ENCODE measurements at regions not wholly inside any gene's neighbourhood (a gene's known extent, or its start where the extent isn't known, plus 50 kb on each side); places are given as distances from the start of the nearest gene placed in this dataset.

GRCh38 chr13:67986234-67986633 lies 756.1 kb upstream of the PCDH9 start:
- DNase-seq (ENCODE audit: low read depth) = no peak
- Histone ChIP-seq H3K27me3 (ENCODE audit: control insufficient read depth, insufficient read depth, low read length) (no peaks in the 10 kb centered on the region), H3K36me3 (ENCODE audit: control insufficient read depth, insufficient read depth, low read length) (no peaks in the 10 kb centered on the region), H3K4me3 (ENCODE audit: low read depth, low read length) (no peak overlapping the region)
- TF ChIP-seq CTCF (IDR thresholded peaks at IDR 0.05; ENCODE audit: insufficient read depth, low read length, poor library complexity, severe bottlenecking) = no peak

DNA sequence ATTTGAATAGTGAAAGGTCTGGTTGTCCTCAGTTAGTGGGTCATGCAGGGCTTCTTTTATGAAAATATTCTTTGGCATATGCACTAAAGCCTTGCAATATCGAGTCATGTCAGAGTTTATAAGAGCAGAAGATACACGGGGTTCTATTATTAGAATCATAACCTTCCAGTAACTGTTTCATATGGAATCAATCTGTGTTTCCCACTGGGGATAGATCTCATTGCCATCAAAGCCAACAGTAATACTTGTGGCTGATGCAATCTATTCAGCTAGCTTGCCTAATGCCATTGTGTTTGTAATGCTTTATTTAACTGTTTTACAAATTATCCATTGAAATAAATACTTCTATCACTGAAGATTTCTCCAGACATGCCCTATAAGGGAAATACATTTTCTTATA lies 746.9 kb upstream of the PCDH9 start:
- H3K27me3 ChIP-seq (ENCODE audit: control insufficient read depth, insufficient read depth, low read length) = no peaks in the 10 kb centered on the region
- TF ChIP-seq CTCF (IDR thresholded peaks at IDR 0.05; ENCODE audit: insufficient read depth, low read length, poor library complexity, severe bottlenecking) = no peak
- no peak overlapping the region for H3K4me3 ChIP-seq (ENCODE audit: low read depth, low read length)
- no peak for DNase-seq (ENCODE audit: low read depth)
- no peaks in the 10 kb centered on the region for H3K36me3 ChIP-seq (ENCODE audit: control insufficient read depth, insufficient read depth, low read length)

GRCh38 chr13:67971291-67971690 lies 741.2 kb upstream of the PCDH9 start:
- no peaks in the 10 kb centered on the region for H3K27me3 ChIP-seq (ENCODE audit: control insufficient read depth, insufficient read depth, low read length)
- no peak for DNase-seq (ENCODE audit: low read depth)
- no peak for TF ChIP-seq CTCF (IDR thresholded peaks at IDR 0.05; ENCODE audit: insufficient read depth, low read length, poor library complexity, severe bottlenecking)

GRCh38 chr13:67967031-67967430 lies 736.9 kb upstream of the PCDH9 start:
- no peak for TF ChIP-seq CTCF (IDR thresholded peaks at IDR 0.05; ENCODE audit: insufficient read depth, low read length, poor library complexity, severe bottlenecking)
- H3K4me3 ChIP-seq (ENCODE audit: low read depth, low read length) = no peak overlapping the region
- no peak for DNase-seq (ENCODE audit: low read depth)

More at GRCh38 chr13:67971291-67971690, 741.2 kb upstream of the PCDH9 start:
- Histone ChIP-seq H3K4me3 (ENCODE audit: low read depth, low read length) (no peak overlapping the region), H3K36me3 (ENCODE audit: control insufficient read depth, insufficient read depth, low read length) (no peaks in the 10 kb centered on the region)

DNA sequence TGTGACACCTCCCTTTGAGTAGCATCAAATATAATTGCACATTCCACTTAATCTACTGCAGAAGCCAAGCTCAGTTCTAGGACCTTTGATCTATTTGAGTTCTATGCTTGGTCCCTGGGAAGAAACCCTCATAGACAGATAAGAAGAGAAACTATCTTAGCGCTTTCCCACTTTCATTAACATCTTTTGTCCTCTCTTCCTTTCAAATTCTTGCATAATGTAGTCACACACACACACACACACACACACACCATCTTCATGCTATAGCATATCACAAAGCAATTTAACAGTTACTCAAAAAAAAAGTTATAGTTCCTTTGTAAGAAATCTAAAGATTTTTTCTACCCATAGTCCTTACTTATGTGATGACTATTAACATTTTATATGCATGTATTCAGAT lies 735.9 kb upstream of the PCDH9 start:
- Histone ChIP-seq H3K4me3 (ENCODE audit: low read depth, low read length) (no peak overlapping the region), H3K36me3 (ENCODE audit: control insufficient read depth, insufficient read depth, low read length) (no peaks in the 10 kb centered on the region), H3K27me3 (ENCODE audit: control insufficient read depth, insufficient read depth, low read length) (no peaks in the 10 kb centered on the region)
- no peak for DNase-seq (ENCODE audit: low read depth)
- no peak for TF ChIP-seq CTCF (IDR thresholded peaks at IDR 0.05; ENCODE audit: insufficient read depth, low read length, poor library complexity, severe bottlenecking)

More at GRCh38 chr13:67967031-67967430, 736.9 kb upstream of the PCDH9 start:
- Histone ChIP-seq H3K36me3 (ENCODE audit: control insufficient read depth, insufficient read depth, low read length) (no peaks in the 10 kb centered on the region), H3K27me3 (ENCODE audit: control insufficient read depth, insufficient read depth, low read length) (no peaks in the 10 kb centered on the region)

- Histone ChIP-seq H3K4me3 (ENCODE audit: low read depth, low read length) (no peak overlapping the region), H3K36me3 (ENCODE audit: control insufficient read depth, insufficient read depth, low read length) (no peaks in the 10 kb centered on the region), H3K27me3 (ENCODE audit: control insufficient read depth, insufficient read depth, low read length) (no peaks in the 10 kb centered on the region)
- no peak for TF ChIP-seq CTCF (IDR thresholded peaks at IDR 0.05; ENCODE audit: insufficient read depth, low read length, poor library complexity, severe bottlenecking)
- DNase-seq (ENCODE audit: low read depth) = no peak
Observed at GRCh38 chr13:67964986-67965385, 734.9 kb upstream of the PCDH9 start.
